Activated CD4-positive, alpha-beta T cell treated with anti-CD3 and anti-CD28 coated beads, Interleukin-2, amount 50 U/mL, for 4 hours (primary cell): ENCODE measurements at regions not wholly inside any gene's neighbourhood (a gene's known extent, or its start where the extent isn't known, plus 50 kb on each side); places are given as distances from the start of the nearest gene placed in this dataset.
"Not testable (repeated sequence)": the region's sequence is repeated elsewhere in the genome, so short reads cannot be mapped to it uniquely, and the experiment has no call there.

Experiments used
- DNase-seq, 2 experiments: peaks; one replicate each; pipeline ENCODE4 v3.0.0-alpha.2; 2020

DNA sequence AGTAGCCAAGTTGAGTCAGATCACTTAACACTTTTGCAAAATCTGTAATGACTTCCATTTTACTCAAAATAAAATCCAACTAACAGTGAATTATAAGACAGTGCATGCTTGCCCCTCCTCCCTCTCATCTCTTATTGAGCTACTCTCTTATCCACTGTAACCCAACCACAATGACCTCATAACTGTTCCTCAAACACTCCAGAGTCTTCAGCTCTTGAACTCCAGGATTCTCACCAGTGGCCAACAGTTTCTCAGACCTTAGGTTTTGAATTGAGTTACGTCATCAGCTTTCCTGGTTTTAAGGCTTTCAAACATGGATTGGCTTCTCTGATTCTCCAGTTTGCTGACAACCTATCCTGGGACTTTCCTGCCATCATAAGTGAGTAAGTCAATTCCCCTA lies 938.3 kb downstream of the RAB28 start:
- no peak for DNase-seq

DNA sequence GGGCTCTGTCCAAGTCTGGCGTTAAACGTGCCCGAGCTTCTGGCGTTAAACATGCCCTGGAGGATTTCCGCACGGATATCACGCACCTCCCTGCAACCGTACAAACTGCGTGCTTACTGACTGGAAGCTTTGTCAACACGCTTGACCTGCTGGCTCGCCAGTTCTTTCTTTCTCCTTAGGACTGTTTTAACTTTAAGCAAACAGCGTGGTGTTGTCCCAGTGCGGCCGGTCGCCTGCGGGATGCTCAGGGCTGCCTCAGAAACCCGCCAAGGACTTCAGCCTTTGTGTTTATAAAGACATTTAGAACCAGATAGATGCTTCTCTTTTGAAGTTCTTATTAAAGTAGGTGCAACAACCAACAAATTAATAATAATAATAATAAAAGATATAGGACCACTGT lies 946.0 kb downstream of the RAB28 start:
- DNase-seq, result no peak

DNA sequence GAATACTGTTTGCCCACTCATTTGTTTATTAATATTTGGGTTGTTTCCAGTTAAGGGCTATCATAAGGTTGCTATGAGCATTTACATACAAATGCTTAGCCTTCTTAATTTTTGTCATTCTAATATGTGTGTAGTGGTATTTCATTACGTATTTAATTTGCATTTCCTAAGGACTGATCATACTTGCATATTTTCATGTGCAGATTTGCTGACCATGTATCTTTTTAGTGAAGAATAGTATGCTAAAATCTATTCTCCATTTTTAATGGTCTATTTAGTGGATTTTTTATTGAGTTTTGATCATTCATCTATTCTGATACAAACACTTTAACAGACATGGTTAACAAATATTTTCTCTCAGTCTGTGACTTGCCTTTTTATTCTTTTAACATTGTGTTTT lies 949.5 kb downstream of the RAB28 start:
- DNase-seq, result no peak

GRCh38 chr4:12519426-12519825 lies 964.7 kb downstream of the RAB28 start:
- DNase-seq, result no peak

GRCh38 chr4:12507868-12508481 lies 976.2 kb downstream of the RAB28 start:
- DNase-seq, result no peak

DNA sequence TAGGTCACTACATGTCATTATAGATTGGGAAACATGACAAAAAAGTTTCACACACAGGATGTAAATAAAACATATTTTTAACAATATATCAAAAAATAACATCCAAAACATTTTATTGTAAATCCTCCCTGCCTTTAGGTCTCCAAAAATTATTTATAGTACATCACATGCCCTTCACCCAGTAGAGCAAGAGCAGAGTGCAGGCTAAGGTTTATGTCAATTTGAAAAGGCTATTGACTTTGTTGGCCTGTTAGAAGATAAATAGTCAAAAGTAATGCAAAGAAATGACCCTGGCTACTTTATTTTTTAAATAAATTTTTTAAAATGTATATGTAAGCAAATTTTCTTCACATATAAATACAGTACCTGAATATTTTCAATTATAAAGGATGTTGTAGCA lies 983.7 kb downstream of the RAB28 start:
- no peak for DNase-seq

DNA sequence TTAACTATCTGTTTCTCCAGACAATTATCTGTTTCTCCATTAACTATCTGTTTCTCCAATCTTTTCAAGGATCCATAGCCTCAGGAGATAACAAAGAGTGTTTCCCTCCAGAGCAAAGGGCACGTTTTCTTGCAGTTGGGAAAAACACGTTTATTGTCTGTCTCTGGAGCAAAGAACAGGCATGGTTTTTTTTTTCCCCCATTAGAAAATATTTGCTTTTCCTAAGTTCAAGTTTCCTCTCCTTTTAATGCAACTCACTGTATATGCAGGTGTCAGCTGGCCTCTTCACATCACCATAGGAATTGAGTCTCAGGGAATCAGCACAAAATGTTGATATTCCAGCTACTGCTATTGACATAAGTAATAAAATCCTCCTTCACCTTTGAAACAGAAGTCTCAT lies 984.4 kb downstream of the RAB28 start:
- no peak for DNase-seq

- DNase-seq, result no peak
These were observed 988.9 kb downstream of the RAB28 start for GRCh38 chr4:12495211-12495610.

DNA sequence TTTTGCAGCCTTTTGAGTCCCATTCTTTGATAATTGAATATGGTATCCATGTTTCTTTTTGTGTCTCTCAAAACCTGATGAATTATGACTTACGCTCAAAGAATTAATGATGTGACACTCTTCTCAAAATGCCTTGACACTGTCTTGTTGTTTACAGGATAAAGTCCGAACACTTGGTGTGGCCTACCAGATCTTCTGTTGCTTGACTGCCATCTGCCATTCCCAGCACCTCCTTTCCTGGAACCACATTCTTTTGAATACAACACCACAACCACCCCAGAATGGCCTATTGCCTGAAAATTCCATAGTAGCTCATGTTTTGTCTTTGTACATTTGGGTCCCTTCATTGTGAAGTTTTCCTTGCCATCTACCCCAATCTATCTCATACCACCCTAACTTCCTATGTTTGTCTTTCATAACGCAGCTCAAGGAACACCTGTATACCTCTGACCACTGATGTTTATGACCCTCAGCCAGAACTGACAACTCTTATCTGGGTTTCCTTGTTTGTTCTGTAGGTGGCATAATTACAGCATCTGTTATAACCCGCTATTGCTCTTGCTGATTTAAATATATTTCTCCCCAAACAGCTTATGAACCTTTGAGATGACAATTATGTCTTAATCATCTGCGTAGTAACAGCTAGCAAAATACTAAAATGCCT lies 991.3 kb downstream of the RAB28 start:
- no peak for DNase-seq

GRCh38 chr4:12488672-12489071 lies 995.5 kb downstream of the RAB28 start:
- DNase-seq, result no peak

- no peak for DNase-seq
These were observed 997.1 kb downstream of the RAB28 start for GRCh38 chr4:12487000-12487399.

- no peak for DNase-seq
These were observed 1012.1 kb downstream of the RAB28 start for GRCh38 chr4:12472087-12472486.

DNA sequence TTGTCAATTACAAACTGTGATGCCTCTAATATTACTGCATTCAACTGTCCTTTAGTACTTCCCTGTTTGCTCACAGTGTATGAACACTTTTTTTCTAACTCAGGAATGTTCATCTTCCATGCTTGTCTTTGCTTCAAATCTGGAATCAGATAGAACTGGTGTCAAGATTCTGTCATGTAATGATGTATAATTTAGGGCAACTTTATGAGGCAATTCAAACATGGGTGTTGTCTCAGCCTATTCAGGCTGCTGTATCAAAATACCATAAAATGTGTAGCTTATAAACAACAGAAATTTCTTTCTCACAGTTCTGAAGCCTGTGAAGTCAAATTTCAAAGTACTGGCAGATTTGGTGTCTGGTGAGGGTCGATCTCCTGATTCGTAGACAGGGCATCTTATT lies 1012.9 kb downstream of the RAB28 start:
- no peak for DNase-seq

DNA sequence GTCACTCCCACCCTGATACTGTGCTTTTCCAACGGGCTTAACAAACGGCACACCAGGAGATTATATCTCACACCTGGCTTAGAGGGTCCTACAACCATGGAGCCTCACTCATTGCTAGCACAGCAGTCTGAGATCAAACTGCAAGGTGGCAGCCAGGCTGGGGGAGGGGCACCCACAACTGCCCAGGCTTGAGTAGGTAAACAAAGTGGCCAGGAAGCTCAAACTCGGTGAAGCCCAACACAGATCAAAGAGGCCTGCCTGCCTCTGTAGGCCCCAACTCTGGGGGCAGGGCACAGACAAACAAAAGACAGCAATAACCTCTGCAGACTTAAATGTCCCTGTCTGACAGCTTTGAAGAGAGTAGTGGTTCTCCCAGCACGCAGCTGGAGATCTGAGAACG lies 1022.6 kb downstream of the RAB28 start:
- DNase-seq, result not testable (repeated sequence)

DNA sequence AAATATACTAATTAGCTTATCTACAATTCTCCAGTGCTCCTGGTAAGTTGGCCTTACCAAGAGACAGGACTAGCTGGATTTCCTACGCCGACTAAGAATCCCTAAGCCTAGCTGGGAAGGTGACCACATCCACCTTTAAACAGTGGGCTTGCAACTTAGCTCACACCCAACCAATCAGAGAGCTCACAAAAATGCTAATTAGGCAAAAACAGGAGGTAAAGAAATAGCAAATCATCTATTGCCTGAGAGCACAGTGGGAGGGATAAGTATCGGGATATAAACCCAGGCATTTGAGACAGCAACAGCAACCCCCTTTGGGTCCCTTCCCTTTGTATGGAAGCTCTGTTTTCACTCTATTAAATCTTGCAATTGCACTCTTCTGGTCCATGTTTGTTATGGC lies 1025.0 kb downstream of the RAB28 start:
- no peak for DNase-seq

DNA sequence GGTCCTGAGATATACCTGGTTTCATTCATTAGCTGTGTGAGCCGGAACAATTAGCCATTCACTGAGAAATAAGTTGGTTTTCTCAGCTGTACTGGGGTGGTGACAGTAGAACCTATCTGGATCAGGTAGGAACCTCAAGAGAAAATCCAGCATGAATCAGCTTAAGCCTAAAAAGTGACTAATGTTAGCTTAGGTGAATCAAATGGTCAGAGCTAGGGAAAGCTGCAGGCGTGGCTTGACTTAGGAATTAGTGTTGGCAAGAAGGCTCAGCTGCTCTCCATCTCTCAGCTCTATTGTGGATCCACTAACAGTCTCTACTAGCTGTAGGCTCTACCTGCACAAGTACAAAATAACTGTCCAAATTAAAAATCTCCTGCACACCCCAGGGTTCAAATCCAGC lies 1025.5 kb downstream of the RAB28 start:
- DNase-seq, result no peak

DNA sequence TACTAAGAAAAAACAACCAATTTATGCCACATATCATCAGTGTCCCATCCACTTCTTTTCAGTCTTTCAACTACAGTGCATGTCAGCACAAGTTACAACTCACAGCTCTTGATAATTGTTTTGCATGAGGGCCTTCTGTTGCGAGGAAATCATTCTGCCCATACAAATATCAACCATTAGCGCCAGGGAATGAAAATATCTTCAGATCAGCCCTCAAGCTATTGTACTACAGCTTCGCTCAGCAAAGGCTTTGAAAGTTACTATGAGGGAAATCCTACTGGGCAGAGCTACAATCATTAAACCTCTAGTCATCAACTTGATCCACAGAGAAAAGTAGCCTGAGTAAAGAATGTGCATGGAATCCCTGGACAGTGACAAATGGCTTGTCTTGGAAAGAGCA lies 1023.6 kb upstream of the HS3ST1 start:
- DNase-seq, result no peak

- DNase-seq, result no peak
These were observed 1018.8 kb upstream of the HS3ST1 start for GRCh38 chr4:12447451-12447850.

- no peak for DNase-seq
These were observed 1018.0 kb upstream of the HS3ST1 start for GRCh38 chr4:12446657-12447185.

GRCh38 chr4:12446256-12446655 lies 1017.6 kb upstream of the HS3ST1 start:
- no peak for DNase-seq

DNA sequence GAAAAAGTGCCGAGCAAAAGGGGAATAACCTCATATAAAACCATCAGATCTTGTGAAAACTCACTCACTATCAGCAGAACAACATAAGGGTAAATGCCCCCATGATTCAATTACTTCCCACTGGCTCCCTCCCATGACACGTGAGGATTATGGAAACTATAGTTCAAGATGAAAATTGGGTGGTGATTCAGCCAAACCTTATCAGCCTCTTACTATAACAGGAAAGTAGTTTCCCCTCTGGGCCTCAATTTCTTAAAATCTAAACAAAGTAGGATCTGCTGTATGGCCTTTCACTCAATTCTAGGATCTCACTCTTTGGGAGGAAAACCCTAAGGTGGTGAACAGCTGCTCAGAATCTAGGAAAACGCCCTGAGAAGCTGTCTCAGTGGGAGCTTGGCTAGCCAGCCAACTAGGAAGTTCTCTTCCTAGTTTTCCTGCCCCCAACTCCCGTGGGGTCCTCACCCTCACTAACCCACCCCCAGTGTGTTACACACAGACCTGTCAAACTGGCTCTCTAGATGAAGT lies 1017.1 kb upstream of the HS3ST1 start:
- DNase-seq, result no peak

GRCh38 chr4:12439633-12440305 lies 1011.1 kb upstream of the HS3ST1 start:
- no peak for DNase-seq

DNA sequence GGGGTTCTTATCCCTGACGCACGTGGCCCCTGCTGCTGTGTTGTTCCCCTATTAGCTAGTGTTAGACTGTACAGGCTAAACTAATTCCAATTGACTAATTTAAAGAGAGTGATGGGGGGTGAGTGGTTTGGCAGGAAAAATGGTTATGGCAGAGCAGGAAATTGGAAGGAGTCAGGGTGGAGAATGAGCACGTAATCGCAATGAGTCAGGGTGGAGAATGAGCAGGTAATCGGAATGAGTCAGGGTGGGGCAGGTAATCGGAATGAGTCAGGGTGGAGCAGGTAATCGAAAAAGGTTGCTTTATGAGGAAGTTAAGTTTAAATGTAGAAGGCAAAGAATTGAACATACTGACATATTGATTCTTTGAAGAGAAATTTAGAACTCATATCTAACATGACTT lies 1002.6 kb upstream of the HS3ST1 start:
- DNase-seq, result not testable (repeated sequence)

DNA sequence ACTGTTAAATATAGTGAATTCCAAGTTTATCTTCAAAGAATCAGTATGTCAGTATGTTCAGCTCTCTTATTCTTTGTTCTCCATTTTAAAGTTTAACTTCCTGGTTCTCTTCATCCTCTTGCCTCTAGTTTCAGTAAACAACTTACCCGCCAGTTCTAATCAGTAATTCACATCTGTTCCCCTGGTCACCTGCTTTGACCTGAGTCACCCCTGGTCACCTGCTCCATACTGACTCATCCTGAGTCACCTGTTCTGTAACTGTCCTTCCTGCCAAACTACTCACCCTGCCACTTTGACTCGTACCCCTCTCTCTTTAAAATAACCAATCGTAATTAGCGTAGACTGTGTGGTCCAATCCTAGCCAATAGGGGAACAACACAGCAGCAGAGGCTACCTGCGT lies 992.7 kb upstream of the HS3ST1 start:
- DNase-seq, result no peak
